Tibial nerve (tissue), 4 donors: ENCODE measurements at regions not wholly inside any gene's neighbourhood (a gene's known extent, or its start where the extent isn't known, plus 50 kb on each side); places are given as distances from the start of the nearest gene placed in this dataset.

Experiments used
- EP300 ChIP-seq, 2 donors: sonication (generic); formaldehyde crosslinking; IDR thresholded peaks; one replicate each; pipeline ENCODE4 v1.6.1; 2017; ENCODE audit warnings: antibody characterized with exemption in 2 of 2, mild to moderate bottlenecking in 1 of 2
- TF ChIP-seq, protein P1 (sequence below), 5 experiments: fragments of 200-600 bp in 3 of 5; fragments of 450-650 bp in 2 of 5; sonication (generic) in 3 of 5; IDR thresholded peaks; one replicate each; pipeline ENCODE4 v1.5.1; 2016 to 2019; ENCODE audit warnings: antibody characterized with exemption in 5 of 5, mild to moderate bottlenecking in 3 of 5, moderate library complexity in 2 of 5

- TF ChIP-seq, protein P1, sequence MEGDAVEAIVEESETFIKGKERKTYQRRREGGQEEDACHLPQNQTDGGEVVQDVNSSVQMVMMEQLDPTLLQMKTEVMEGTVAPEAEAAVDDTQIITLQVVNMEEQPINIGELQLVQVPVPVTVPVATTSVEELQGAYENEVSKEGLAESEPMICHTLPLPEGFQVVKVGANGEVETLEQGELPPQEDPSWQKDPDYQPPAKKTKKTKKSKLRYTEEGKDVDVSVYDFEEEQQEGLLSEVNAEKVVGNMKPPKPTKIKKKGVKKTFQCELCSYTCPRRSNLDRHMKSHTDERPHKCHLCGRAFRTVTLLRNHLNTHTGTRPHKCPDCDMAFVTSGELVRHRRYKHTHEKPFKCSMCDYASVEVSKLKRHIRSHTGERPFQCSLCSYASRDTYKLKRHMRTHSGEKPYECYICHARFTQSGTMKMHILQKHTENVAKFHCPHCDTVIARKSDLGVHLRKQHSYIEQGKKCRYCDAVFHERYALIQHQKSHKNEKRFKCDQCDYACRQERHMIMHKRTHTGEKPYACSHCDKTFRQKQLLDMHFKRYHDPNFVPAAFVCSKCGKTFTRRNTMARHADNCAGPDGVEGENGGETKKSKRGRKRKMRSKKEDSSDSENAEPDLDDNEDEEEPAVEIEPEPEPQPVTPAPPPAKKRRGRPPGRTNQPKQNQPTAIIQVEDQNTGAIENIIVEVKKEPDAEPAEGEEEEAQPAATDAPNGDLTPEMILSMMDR (IDR thresholded peaks at IDR 0.05) = no peak
- TF ChIP-seq EP300 (IDR thresholded peaks at IDR 0.05) = no peak
These were observed 218.7 kb downstream of the FAM76B start for GRCh38 chr11:95570845-95571244.
